H1 (cell line): ENCODE measurements at regions not wholly inside any gene's neighbourhood (a gene's known extent, or its start where the extent isn't known, plus 50 kb on each side); places are given as distances from the start of the nearest gene placed in this dataset.

Experiments
- CEBPB ChIP-seq: IDR thresholded peaks from 2 replicates; pipeline ENCODE4 v1.6.1; 2012; ENCODE audit warnings: low read depth, low read length
- EP300 ChIP-seq, 2 experiments: IDR thresholded peaks; 1 replicate in 1 of 2; 2 replicates in 1 of 2; pipeline ENCODE4 v1.6.1; 2011 to 2012; ENCODE audit warnings: low read depth in 2 of 2, low read length in 2 of 2, mild to moderate bottlenecking in 2 of 2, borderline replicate concordance in 1 of 2, inconsistent platforms in 1 of 2, moderate library complexity in 1 of 2
- TF ChIP-seq, protein P1 (sequence below): IDR thresholded peaks from 2 replicates; pipeline ENCODE4 v1.6.1; 2012; ENCODE audit warnings: inconsistent platforms

DNA sequence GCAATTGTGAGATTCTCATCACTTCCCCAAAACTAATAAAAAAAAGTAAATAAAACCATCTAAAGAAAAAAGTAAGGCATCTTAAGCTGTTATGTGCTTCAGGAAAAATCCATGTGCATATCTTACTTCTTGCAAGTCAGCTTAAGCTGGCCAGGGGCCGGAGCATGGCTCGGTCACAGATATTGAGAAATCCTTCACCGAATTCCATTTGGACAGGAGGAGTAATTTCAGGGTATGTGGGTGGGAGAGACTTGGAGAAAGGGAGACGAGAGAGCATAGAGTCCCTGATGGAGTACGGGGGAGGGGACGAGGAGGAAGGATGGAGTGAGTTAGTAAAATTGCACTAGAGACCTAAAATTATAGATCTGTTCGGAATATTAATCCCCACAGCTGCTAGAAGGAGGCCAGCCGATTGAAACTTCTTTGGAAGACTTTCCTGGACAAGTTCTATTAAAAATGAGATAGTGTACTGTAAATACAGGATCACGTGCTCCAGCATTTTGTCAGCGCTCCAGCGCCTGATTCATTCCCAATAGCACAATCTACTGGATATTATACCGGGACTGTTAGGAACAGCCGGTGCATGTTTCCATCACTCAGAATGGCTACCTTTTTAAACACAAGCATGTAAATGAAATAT lies 438.5 kb downstream of the ZNF516 start (continued):
- TF ChIP-seq, protein P1, sequence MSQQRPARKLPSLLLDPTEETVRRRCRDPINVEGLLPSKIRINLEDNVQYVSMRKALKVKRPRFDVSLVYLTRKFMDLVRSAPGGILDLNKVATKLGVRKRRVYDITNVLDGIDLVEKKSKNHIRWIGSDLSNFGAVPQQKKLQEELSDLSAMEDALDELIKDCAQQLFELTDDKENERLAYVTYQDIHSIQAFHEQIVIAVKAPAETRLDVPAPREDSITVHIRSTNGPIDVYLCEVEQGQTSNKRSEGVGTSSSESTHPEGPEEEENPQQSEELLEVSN = no peak
- TF ChIP-seq EP300 (IDR thresholded peaks at IDR 0.05; ENCODE audit: borderline replicate concordance in 1 of 2, low read depth in 2 of 2, low read length in 2 of 2) = no peak
- TF ChIP-seq CEBPB = no peak
- TF ChIP-seq, all 59 proteins: peak for 0
